Gastroesophageal sphincter (tissue), 4 donors: ENCODE measurements at regions not wholly inside any gene's neighbourhood (a gene's known extent, or its start where the extent isn't known, plus 50 kb on each side); places are given as distances from the start of the nearest gene placed in this dataset.

Source experiments
- ATAC-seq: fragments of 150-250 bp; one replicate; pipeline ENCODE4 v1.9.1; 2016; ENCODE audit warnings: mild to moderate bottlenecking, moderate library complexity
- H3K27ac ChIP-seq, 4 donors: fragments of 200-600 bp; sonication (generic) in 3 of 4; 1 replicate in 3 of 4; 2 replicates in 1 of 4; pipeline ENCODE4 v1.5.1; 2016 to 2019
- H3K27me3 ChIP-seq: fragments of 200-600 bp; sonication (generic); one replicate; pipeline ENCODE4 v1.5.1; 2019
- H3K36me3 ChIP-seq, 2 donors: fragments of 200-600 bp; sonication (generic); one replicate each; pipeline ENCODE4 v1.5.1; 2019; ENCODE audit warnings: control low read depth in 1 of 2
- H3K4me1 ChIP-seq, 3 donors: fragments of 200-600 bp; sonication (generic); 1 replicate in 2 of 3; 2 replicates in 1 of 3; pipeline ENCODE4 v1.5.1; 2016 to 2019; ENCODE audit warnings: control low read depth in 2 of 3
- H3K4me3 ChIP-seq, 2 donors: fragments of 200-600 bp; sonication (generic); one replicate each; pipeline ENCODE4 v1.5.1; 2019; ENCODE audit warnings: mild to moderate bottlenecking in 1 of 2, moderate library complexity in 1 of 2
- H3K9me3 ChIP-seq, 3 donors: fragments of 200-600 bp; sonication (generic); one replicate each; pipeline ENCODE4 v1.5.1; 2017 to 2019; ENCODE audit warnings: control low read depth in 2 of 3
- EP300 ChIP-seq: sonication (generic); formaldehyde crosslinking; IDR thresholded peaks from one replicate; pipeline ENCODE4 v1.6.1; 2017; ENCODE audit warnings: antibody characterized with exemption, mild to moderate bottlenecking
- POLR2A ChIP-seq, 2 donors: fragments of 450-650 bp; IDR thresholded peaks; one replicate each; pipeline ENCODE4 v1.6.1; 2017; ENCODE audit warnings: antibody characterized with exemption in 2 of 2, mild to moderate bottlenecking in 2 of 2, moderate library complexity in 1 of 2
- POLR2AphosphoS5 ChIP-seq: sonication (generic); formaldehyde crosslinking; IDR thresholded peaks from one replicate; pipeline ENCODE4 v1.6.1; 2017; ENCODE audit warnings: antibody characterized with exemption
- WGBS, 2 donors: methylation state at CpG; one replicate each; pipeline ENCODE4 v1.1.5; 2018; ENCODE audit warnings: low coverage in 1 of 2; 5-methylcytosine and 5-hydroxymethylcytosine counted together
- TF ChIP-seq, protein P1 (sequence below), 4 experiments: fragments of 200-600 bp in 2 of 4; fragments of 450-650 bp in 2 of 4; sonication (generic) in 1 of 4; IDR thresholded peaks; one replicate each; pipeline ENCODE4 v1.5.1; 2017 to 2019; ENCODE audit warnings: antibody characterized with exemption in 4 of 4, mild to moderate bottlenecking in 2 of 4, moderate library complexity in 2 of 4

- peak; percentile 74 for ATAC-seq
- Histone ChIP-seq H3K27me3 (no peaks in the 10 kb centered on the region), H3K4me3 (no peak overlapping the region), H3K27ac (no peak overlapping the region), H3K4me1 (no peaks in the 10 kb centered on the region), H3K9me3 (no peaks in the 10 kb centered on the region), H3K36me3 (no peaks in the 10 kb centered on the region)
- TF ChIP-seq POLR2AphosphoS5 (no peak), EP300 (no peak), POLR2A (IDR thresholded peaks at IDR 0.05) (no peak)
- TF ChIP-seq, protein P1, sequence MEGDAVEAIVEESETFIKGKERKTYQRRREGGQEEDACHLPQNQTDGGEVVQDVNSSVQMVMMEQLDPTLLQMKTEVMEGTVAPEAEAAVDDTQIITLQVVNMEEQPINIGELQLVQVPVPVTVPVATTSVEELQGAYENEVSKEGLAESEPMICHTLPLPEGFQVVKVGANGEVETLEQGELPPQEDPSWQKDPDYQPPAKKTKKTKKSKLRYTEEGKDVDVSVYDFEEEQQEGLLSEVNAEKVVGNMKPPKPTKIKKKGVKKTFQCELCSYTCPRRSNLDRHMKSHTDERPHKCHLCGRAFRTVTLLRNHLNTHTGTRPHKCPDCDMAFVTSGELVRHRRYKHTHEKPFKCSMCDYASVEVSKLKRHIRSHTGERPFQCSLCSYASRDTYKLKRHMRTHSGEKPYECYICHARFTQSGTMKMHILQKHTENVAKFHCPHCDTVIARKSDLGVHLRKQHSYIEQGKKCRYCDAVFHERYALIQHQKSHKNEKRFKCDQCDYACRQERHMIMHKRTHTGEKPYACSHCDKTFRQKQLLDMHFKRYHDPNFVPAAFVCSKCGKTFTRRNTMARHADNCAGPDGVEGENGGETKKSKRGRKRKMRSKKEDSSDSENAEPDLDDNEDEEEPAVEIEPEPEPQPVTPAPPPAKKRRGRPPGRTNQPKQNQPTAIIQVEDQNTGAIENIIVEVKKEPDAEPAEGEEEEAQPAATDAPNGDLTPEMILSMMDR (IDR thresholded peaks at IDR 0.05) = no peak
Observed at GRCh38 chr9:79185866-79186265, 385.9 kb upstream of the TLE4 start.

DNA sequence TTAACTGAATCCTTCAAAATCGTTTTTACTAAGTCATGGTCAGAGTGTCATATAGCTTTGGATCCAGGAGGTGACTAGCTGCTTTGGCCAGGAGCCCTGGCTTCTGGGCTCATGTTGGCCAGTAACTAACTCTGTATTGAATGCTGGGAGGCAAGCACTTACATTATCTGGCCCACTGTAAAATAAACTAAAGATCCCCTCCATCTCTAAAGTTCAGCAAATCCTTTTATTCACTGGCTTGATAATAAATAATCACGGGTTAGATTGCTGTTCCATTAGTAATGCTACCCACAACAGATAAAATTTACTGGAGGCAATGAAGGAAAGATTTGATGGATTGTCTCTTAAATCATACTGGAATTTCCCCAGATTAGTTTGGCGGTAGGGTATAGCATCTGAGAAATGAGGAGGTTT, 382.2 kb upstream of the TLE4 start:
- H3K4me3 ChIP-seq = no peak overlapping the region
- no peak overlapping the region for H3K27ac ChIP-seq
- WGBS, 2 donors = 20 to 26% methylated on average over 3 of the region's 3 CpGs
- no peak for TF ChIP-seq EP300
- TF ChIP-seq POLR2AphosphoS5 = no peak
- TF ChIP-seq, protein P1 (IDR thresholded peaks at IDR 0.05) = no peak
- TF ChIP-seq POLR2A (IDR thresholded peaks at IDR 0.05) = no peak
- H3K4me1 ChIP-seq = no peaks in the 10 kb centered on the region
- no peaks in the 10 kb centered on the region for H3K36me3 ChIP-seq
- no peaks in the 10 kb centered on the region for H3K9me3 ChIP-seq
- ATAC-seq = no peak
- no peaks in the 10 kb centered on the region for H3K27me3 ChIP-seq

DNA sequence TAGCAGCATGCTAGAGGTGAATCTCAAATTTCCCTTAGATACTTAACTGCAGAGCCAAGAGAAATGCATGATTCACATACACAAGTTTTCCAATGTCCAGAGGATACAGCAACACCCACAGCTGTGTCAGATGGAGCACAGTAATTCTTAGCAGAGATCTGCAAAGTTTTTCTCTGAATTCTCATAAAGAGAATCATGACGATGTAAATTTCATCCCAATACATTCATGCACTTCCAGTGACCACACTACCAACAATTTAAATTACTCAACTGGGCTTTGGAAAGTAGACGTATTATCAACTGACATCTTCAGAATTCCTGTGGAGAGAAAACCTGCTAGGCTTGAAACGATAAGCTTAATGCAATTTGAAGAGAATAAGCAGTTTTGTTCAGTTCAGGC, 378.8 kb upstream of the TLE4 start:
- Histone ChIP-seq H3K27me3 (no peaks in the 10 kb centered on the region), H3K9me3 (no peaks in the 10 kb centered on the region), H3K4me1 (no peaks in the 10 kb centered on the region), H3K4me3 (no peak overlapping the region), H3K36me3 (no peaks in the 10 kb centered on the region), H3K27ac (no peak overlapping the region)
- WGBS, 2 donors = 75 to 77% methylated on average over 3 of the region's 3 CpGs
- TF ChIP-seq POLR2AphosphoS5 (no peak), POLR2A (IDR thresholded peaks at IDR 0.05) (no peak), EP300 (no peak)
- TF ChIP-seq, protein P1 (IDR thresholded peaks at IDR 0.05) = no peak
- ATAC-seq = no peak

DNA sequence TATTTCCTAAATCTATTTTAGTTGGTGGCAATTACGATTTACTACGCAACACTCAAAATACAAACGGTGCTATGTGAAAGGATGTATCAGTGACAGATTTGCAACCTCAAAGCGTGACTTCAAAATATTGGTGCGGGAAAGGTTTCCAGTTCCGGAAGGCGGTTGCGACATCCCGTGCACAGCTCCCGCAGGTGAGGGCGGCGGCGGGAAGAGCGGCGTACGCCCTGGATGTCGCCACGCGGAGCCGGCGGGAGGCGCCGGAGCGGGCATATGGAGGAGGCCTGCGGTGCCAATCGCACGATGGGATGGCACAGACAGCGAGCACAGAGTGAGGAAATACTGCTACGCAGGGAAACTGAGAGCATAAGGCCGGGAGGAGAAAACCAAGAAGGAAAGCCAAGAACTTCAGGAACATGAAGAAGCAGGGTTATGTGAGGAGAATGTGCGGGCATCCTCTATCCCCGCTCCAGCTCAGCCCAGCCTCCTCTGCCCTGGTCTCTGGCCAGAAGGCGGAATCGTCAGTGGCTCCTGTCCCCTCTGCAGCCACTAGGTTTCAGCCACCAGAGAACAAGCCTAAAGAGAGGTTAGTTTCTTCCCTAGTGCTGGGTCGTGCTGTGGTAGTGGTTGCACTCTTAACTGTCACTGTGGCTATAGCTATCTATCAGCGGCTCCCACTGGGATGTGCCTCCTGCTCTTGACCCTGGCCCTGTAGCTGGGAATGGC, 378.1 kb upstream of the TLE4 start:
- no peak overlapping the region for H3K4me3 ChIP-seq
- WGBS, 2 donors = 91 to 94% methylated on average over 8 to 29 of the region's 36 CpGs
- ATAC-seq = no peak
- no peaks in the 10 kb centered on the region for H3K36me3 ChIP-seq
- no peaks in the 10 kb centered on the region for H3K27me3 ChIP-seq
- no peak overlapping the region for H3K27ac ChIP-seq
- no peaks in the 10 kb centered on the region for H3K9me3 ChIP-seq
- TF ChIP-seq POLR2AphosphoS5 = no peak
- no peak for TF ChIP-seq EP300
- TF ChIP-seq, protein P1 (IDR thresholded peaks at IDR 0.05) = no peak
- TF ChIP-seq POLR2A (IDR thresholded peaks at IDR 0.05) = no peak
- no peaks in the 10 kb centered on the region for H3K4me1 ChIP-seq

DNA sequence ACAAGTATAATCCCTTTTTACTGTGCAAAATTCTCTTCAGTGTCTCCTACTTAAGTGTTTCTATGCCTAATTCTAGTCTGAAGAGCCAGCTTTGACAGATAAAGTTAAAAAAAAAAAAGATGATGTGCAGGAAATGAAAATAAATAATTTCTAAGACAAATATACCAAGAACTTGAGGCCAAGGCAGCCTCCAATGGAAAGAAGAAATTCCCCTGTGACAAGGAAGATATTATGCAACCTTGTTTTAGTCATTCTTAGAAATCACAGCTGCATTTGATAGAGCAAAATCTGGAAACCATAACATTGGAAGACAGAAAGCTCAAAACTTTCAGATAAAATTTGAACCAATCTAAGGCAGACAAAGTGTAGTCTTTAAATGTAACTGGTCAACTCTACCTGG, 375.9 kb upstream of the TLE4 start:
- no peaks in the 10 kb centered on the region for H3K4me1 ChIP-seq
- H3K27me3 ChIP-seq = no peaks in the 10 kb centered on the region

More for the DNA sequence above, 375.9 kb upstream of the TLE4 start:
- Histone ChIP-seq H3K36me3 (no peaks in the 10 kb centered on the region), H3K4me3 (no peak overlapping the region), H3K27ac (peak overlapping the region in 1 of 4 donors; percentile 25), H3K9me3 (no peaks in the 10 kb centered on the region)
- no peak for TF ChIP-seq POLR2A (IDR thresholded peaks at IDR 0.05)
- TF ChIP-seq EP300 = no peak
- TF ChIP-seq POLR2AphosphoS5 = peak; percentile 23
- ATAC-seq = peak; percentile 74
